ENCODE measurements at regions not wholly inside any gene's neighbourhood (a gene's known extent, or its start where the extent isn't known, plus 50 kb on each side); places are given as distances from the start of the nearest gene placed in this dataset.

GRCh38 chr12:62128175-62128975 is 131.8 kb upstream of the USP15 start:
- DNase-seq (ENCODE audit: extremely low read depth, low read depth): no peak
- H3K4me3 ChIP-seq (replicated peaks; ENCODE audit: low read depth, low read length): no peak overlapping the region
- no peak for TF ChIP-seq CTCF (IDR thresholded peaks at IDR 0.05; ENCODE audit: low read depth, low read length, missing control alignments)

- no peak for TF ChIP-seq CTCF (IDR thresholded peaks at IDR 0.05; ENCODE audit: low read depth, low read length, missing control alignments)
- no peak for DNase-seq (ENCODE audit: extremely low read depth, low read depth)
- no peak overlapping the region for H3K4me3 ChIP-seq (replicated peaks; ENCODE audit: low read depth, low read length)
Measured at GRCh38 chr12:62129291-62129690, 130.9 kb upstream of the USP15 start.

GRCh38 chr12:62130402-62130801 is 129.8 kb upstream of the USP15 start:
- TF ChIP-seq CTCF (IDR thresholded peaks at IDR 0.05; ENCODE audit: low read depth, low read length, missing control alignments): no peak

GRCh38 chr12:62130834-62131552 is 129.2 kb upstream of the USP15 start:
- no peak for DNase-seq (ENCODE audit: extremely low read depth, low read depth)
- no peak for TF ChIP-seq CTCF (IDR thresholded peaks at IDR 0.05; ENCODE audit: low read depth, low read length, missing control alignments)
- no peak overlapping the region for H3K4me3 ChIP-seq (replicated peaks; ENCODE audit: low read depth, low read length)

More at GRCh38 chr12:62130402-62130801, 129.8 kb upstream of the USP15 start:
- DNase-seq (ENCODE audit: extremely low read depth, low read depth): no peak
- no peak overlapping the region for H3K4me3 ChIP-seq (replicated peaks; ENCODE audit: low read depth, low read length)

GRCh38 chr12:62133440-62133839 is 126.8 kb upstream of the USP15 start:
- no peak for DNase-seq (ENCODE audit: extremely low read depth, low read depth)
- TF ChIP-seq CTCF (IDR thresholded peaks at IDR 0.05; ENCODE audit: low read depth, low read length, missing control alignments): no peak

GRCh38 chr12:62135553-62136200 is 124.5 kb upstream of the USP15 start:
- TF ChIP-seq CTCF (IDR thresholded peaks at IDR 0.05; ENCODE audit: low read depth, low read length, missing control alignments): no peak
- H3K4me3 ChIP-seq (replicated peaks; ENCODE audit: low read depth, low read length): no peak overlapping the region
- DNase-seq (ENCODE audit: extremely low read depth, low read depth): no peak

More at GRCh38 chr12:62133440-62133839, 126.8 kb upstream of the USP15 start:
- H3K4me3 ChIP-seq (replicated peaks; ENCODE audit: low read depth, low read length): no peak overlapping the region

All from HFF-Myc (cell line).